HL-60 (cell line): ENCODE measurements at regions not wholly inside any gene's neighbourhood (a gene's known extent, or its start where the extent isn't known, plus 50 kb on each side); places are given as distances from the start of the nearest gene placed in this dataset.

Experiments
- CTCF ChIP-seq: IDR thresholded peaks from one replicate; pipeline ENCODE4 v1.5.1; 2011; ENCODE audit warnings: low read length, control low read depth, inconsistent platforms; ENCODE audit not compliant: insufficient read depth
- REST ChIP-seq: IDR thresholded peaks from 2 replicates; pipeline ENCODE4 v1.6.1; 2012; ENCODE audit warnings: low read depth; ENCODE audit not compliant: insufficient replicate concordance

- TF ChIP-seq CTCF (no peak), REST (no peak)
Observed at GRCh38 chr18:35789543-35789942, 182.9 kb upstream of the RMP24 start.
